HG02678 (cell line): ENCODE measurements at regions not wholly inside any gene's neighbourhood (a gene's known extent, or its start where the extent isn't known, plus 50 kb on each side); places are given as distances from the start of the nearest gene placed in this dataset.

Experiments used
- ATAC-seq: cut with Tn5 transposase; IDR thresholded peaks from one replicate; pipeline ENCODE4 v1.9.1; 2021; ENCODE audit warnings: mild to moderate bottlenecking, moderate library complexity; ENCODE audit not compliant: unreplicated experiment

DNA sequence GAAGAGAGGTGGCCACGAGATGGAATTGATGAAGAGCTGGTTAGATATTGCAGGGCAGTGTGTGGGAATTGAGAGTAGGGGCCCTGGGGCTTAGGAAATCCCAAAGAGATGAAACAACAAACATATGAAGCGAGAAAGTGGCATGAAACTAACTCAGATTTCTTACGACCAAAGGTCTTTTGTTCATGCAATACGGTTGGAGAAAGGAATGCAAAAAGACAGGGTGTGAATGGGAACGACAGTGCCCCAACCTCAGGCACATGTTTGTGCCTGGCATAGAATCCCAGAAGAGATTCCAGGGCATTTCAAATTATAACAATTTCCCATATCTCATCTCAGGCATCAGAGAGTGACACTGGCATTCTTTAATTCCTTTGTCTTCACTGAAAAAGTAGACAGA lies 199.2 kb downstream of the ACTL7B start:
- no peak for ATAC-seq

DNA sequence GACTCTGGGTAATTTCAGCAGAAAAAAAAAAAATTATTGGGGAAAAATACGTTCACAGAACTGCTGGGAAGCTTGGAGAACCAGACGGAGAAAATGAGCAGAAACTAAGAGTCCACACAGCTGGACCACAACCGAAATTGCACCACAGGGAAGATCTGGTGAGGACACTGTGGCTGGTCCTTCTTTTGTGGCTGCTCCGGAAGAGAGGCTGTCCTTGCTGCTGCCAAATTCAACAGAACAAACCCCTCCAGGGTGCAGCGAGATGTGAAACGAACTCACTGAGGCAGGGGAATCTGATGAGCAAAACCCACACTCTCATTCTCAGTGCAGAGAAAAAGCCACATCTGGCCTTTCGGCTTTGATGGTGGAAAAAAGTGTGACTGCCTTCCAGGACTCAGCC lies 200.0 kb downstream of the ACTL7B start:
- ATAC-seq, result no peak

DNA sequence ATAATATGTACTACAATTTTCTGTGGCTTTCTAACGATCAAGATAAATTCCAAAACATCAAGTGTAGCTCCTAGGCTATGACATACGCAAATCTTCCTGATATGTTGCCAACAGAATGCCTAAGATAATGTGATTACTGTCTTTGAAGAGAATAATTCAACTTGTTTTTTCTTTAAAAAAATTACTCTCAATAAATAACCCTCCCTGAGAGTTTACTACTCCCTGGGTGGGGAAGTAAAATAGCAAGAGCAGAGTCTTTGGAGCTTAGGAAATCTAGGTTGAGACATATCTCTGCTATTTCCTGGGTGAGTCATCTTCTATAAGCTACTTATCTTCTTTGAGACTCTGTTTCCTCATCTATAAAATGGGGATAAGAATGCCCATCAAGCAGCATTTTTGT lies 201.2 kb downstream of the ACTL7B start:
- no peak for ATAC-seq

DNA sequence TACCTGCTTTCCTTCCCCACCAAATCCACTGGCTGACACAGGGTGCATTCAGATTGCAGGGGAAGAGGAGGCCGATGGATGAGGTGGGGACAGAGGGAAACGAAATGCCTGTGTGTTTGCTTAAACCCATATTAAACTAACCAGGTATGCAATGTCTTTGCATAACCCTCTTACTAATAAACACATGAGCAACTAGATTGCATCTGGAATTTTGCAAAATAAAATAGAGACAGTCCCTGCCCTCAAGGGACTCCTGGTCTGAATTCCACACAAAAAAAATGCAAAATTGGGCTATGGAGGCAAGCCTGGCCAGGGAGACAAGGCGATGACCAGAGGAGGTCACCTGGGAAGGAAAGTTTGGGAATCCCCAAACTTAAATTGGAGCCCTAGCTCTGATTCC lies 202.9 kb downstream of the ACTL7B start:
- no peak for ATAC-seq

DNA sequence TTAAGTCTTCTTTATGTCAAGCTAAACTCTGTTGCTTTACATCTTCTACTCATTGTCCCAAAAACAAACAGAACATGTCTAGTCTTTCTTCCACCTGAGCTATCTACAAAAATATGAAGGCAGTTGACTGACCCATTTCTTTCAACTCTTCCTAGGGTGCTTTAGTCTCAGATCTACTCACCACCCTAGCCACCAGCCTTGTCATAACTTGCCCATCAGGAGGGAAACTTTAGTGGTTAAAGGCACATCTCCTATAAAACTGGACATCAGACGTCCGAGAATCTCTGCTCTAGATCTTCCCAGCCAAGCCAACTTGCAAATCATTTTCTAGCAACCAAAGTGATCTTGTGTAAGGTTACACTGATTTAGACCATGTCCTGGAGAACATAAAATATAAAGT lies 205.0 kb downstream of the ACTL7B start:
- no peak for ATAC-seq

DNA sequence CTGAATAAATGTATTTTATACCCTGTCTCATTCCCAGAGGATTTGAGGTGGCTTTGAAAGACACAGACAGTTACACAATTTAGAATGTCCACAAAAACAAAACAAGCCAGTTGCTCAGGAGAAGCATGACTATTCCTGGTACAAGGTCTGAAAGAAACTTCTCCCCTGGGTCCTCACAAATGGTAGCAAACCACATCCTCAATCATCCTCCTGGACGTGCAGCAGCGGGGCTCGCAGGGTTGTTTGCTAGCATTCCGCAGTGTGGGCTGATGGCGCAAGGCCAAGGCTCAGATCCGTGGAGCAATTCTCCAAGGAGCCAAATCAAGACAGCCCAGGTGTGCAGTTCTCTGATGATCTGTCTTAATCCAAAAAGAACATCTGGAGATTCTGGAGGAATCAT lies 210.3 kb downstream of the ACTL7B start:
- no peak for ATAC-seq

DNA sequence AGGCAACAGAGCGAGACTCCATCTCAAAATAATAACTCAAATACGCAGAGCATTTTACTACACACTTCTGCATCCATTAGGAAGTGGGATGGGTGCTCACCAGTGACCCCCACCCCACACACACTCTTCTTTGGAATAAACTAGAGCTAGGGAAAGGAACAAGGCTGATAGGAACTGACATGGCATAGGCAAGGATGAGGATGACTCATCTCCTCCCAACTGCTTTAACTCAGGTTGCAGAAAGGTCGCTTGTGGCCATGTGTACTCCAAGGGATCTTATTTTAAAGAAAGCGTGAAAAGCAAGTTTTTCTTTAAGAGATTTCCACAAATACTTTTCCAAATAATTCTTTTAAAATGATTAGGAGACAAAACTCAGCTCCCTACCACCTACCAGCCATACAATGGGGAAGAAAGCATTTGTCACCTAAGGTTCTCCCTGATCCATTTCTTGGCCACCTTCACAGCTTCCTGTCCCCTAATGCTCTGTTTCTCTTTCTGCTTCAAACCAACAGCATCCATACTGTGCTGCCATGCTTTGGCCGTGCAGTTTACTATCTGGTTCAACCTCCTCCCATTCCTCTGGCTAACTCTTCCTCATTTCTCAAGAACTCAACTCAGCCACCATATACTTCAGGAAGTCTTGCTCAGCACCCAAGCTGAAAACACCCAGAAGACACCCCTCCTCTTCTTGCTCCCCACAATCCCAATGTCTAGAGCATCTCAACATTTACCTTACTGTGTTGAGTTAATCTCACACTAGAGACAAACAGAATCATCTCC lies 211.9 kb downstream of the ACTL7B start:
- no peak for ATAC-seq

DNA sequence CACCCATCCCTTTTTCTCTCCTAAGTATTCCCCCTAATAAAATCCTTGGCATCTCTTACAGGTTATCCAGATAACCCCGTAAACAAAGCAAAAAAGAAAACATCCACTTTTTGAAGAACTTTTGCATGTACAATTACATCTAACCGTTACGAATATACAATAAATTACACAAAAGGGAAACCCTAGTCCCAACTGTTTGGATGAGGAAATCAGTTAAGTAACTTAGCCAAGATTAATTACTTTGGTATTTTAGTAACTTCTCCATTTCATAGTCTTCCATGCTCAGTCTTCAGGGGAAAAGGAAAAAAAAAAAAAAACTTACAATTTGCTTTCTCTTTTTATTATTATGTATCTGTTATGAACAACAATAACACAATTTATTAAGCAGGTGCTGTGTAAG lies 212.9 kb downstream of the ACTL7B start:
- no peak for ATAC-seq

DNA sequence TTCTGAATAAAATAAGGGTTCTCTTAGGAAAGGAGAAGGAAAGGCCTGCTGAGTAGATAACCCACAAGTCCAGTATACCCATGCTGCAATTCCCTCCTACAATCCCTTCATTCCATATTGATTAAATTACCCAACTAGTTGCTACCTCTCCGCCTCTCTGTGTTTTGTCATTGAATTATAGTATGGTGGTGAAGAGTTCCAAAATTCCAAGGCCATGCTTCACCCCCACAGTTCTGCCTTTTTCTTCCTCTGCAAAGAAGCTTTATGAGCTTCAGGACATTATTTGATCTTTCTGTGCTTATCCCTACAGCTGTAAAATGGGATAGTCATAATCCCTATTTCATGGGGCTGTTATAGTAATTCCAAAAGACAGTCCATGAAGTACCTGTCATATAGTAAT lies 215.6 kb downstream of the ACTL7B start:
- ATAC-seq, result no peak

DNA sequence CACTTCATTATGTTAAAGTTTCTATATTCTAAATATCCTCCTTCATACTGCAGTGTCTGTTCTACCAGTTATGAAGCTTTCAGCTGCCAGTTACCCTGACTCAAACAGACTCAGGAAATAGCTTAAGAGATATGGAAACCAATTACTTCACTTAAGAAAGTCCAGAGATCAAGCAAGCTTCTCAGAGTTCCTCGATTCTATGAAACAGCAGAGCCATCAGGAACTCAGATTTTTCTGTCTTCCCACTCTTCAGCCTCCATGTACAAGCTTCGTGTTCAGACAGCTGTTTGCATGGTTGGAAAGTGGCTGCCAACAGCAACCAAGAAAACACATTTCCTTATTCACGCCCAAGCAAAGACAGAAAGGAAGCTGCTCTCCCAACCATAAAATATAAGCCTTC lies 216.1 kb downstream of the ACTL7B start:
- ATAC-seq, result no peak

DNA sequence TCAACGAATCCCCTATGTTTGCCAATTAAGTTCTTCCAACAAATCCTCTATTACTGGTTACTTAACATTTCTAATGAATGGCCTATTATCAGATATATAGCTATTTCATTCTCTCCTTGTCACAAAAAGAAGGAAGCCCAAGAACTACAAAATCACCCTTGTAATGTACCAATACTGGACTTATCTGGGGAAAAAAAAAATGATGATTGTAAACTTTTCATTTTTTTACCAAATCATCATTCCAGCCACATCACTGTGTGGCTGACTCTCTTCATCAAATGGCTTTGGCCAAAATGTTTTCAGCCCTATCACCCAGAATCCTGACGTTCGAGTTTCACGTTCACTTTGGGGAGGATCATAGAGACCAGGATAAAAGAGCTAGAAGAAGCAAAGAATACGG lies 216.7 kb downstream of the ACTL7B start:
- no peak for ATAC-seq

DNA sequence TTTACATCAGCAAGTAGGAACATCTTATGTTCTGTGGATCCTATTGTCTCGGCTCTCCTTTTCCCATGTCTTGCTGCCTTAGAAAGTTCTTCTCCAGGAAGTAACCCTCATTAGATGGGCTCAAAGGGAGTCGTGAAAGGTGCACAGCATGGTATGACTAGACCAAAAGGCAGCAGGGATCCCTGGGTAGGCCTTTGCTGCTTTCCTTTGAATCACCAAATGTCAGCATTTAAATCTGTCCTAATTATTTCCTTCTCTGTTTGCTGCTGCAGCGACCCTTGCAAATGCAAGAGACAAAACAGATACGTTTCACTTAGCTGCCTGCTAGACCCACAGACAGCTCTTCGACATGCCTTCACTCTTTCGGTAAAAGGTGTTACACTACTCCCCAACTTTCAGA lies 218.4 kb downstream of the ACTL7B start:
- no peak for ATAC-seq

DNA sequence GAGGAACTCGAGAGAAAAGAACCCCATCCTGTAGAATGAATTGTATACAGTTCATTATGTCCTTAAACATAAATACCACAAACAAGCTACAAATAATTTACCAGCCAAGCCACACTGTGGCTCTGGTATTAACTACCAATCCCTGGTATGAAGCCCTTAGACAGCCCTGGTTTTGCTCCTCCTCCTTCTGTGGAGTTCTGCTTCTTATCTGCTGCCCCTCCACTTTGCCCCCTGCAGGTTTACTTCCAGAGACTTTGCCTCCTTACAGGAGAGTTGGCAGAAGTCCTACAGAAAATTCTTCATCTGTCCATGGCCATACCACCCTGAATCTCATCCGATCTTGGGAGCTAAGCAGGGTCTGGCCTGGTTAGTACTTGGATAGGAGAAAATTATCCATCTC lies 219.8 kb downstream of the ACTL7B start:
- no peak for ATAC-seq

DNA sequence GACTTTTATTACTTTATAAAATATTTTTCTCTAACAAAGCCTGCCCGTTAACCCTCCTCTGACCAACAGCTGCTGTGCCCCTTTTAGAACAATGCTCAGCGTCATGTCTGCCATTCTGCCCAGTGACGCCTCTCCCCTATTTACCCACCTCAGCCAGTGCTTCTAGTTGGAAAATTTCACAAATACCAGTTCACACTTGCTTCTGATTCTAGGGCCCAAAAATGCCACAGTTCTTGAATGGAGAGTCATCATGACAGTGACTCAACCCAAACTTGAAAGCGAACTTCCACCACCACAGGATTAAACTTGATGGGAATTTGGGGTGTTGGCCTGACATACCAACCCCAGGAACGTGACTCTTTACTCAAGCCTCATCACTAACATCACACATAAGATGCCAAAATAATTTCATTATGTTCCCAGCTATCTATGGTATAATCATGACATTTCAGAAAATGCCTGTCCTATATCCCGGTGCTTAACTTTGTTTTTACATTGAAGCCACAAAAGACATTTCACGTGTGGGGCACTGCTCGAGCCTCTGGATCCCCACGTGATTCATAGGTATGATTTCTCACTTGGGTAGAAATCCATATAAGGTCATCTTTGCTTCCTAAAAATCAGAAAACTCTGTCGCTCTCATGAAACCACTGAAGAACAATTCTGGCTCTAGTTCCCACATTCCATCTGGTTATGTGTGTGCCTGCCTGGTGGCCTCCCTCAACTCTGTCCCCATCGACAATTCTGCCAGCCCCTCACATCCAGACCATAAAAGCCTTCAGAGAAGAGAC lies 220.9 kb downstream of the ACTL7B start:
- ATAC-seq, result no peak

DNA sequence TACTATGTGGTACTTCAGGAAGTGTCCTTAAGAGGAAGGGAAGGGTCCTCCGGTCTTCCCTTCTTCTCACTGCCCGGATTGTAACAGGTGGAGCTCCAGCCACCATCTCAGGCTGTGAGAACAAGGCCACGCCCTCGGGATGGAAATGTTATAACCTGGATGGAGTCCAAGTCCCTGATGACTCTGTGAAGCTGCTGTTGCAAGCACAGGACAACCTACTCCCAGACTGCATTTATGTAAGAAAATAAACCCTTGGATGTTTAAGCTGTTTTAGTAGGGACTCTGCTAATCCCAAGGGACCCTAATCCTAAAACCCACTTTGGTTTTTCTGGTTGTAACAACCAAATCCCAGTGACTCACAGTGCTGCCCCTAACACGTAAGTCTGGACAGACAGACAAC lies 221.6 kb downstream of the ACTL7B start:
- ATAC-seq, result no peak

DNA sequence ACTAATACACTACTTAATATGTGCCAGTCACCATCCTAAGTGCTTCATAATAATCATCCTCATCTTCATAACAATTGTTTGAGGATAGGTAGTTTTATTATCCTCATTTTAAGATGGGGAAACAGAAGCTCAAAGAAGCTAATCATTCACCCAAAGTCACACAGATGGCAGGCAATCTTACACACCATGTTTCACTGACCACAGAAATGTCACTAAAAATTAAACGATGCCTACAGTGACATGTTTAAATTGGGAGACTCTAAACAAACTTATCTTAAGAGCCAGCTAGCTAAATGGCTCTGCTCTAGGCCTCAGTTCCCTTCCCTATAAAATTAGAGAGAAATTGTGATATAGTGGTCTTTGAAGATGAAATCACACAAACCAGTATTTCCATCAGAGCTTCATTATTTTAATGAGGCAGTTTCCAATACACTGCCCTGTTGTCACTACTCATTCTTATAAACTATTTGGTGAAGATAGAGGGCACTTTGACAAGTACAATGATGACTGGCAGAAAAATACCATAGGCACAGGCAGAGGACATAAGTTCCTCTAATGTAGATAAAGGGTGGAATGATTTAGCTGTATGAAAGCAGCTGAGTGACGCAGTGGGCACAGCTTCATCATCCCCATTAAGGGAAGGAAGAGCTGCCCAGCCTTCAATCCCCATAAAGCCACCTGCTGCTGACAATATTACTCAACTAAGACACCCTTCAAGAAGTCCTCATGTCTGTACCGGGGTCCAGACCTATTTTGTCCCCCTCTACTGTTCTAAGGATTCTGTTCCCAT lies 224.1 kb downstream of the ACTL7B start:
- no peak for ATAC-seq

DNA sequence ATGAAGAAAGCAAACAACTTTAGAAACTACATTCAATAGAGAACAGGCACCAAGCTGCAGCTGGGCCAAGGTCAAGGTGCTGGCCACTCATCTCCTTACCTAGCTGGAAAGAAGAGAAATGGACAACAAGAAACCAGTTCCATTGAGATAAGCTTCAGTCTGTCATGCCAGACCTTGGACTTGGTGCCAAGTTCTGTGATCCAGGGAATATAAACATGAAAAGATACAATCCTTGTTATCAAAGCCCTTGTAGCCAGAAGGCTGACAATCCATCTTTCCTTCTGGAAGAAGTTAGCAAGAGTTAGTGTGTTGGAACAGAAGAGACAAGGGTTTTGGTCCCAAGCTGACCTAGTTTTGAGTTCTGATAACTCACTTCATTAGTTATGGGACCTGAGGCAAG lies 227.5 kb downstream of the ACTL7B start:
- ATAC-seq, result no peak

DNA sequence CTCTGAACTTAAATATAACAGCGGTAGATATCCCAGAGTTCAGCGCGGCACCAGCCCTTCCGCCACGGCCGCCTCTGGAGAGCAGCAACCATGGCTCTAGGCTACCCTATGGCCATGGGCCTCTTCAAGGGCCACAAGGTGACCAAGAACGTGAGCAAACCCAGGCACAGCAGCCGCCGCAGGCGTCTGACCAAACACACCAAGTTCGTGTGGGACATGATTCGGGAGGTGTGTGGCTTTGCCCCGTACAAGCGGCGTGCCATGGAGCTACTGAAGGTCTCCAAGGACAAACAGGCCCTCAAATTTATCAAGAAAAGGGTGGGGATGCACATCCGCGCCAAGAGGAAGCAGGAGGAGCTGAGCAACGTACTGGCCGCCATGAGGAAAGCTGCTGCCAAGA lies 229.0 kb downstream of the ACTL7B start:
- no peak for ATAC-seq

DNA sequence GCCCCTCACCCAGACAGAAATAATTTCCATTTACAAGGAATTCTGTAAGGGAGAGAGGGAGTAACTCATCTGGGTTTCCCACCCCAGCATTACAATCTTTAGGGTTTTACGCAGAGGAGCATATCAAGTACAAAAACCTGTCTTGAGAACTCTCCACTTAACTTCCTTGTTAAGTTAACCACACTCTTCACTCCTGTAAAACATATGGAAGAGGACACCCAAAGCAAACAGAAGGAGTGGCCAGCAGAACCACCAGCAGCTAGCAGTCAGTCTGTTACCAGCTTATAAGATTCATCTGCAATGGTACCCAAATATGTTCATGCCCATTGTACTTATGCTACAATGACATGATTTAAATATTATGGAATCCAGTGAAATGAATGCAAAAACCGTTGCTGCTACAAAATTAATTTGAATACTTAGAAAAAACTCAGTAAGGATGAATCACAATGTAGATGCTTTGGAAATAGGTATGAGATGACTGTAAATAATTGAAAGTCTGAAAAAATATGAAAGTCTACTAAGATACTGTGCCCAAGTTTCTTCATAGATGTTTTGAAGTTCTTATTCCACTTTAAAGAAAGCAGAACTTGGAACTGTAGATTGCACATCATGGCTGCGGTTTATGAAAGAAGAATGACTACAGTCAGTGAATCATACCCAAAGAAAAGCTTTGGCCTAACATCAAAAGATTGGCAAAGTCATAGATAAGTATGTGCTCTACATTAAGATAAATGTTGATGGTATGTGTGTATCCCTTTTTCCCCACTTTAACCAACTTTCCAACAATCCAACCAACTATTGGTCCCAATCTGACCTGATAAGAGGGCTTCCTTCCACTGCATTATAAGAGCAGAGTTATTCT lies 233.6 kb downstream of the ACTL7B start:
- no peak for ATAC-seq

DNA sequence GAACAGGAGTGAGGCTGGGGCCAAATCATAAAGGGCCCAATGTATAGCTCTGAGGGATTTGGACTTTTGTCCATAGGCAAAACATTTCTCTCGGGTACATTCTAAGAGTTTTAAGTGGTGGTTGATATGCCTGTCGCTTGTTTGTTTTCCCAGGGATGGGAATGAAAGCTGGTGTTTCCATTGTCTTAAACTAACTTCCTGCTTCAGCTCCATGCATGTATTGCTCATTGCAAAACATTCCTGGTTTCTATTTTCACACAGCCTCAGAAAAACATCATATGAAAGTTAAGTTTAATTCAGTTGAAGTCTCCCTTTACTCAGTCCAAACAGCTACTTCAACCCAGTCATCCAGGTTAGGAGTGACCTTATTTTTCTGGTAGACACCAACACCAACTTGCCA lies 235.0 kb downstream of the ACTL7B start:
- ATAC-seq, result no peak
